ENCODE measurements at regions not wholly inside any gene's neighbourhood (a gene's known extent, or its start where the extent isn't known, plus 50 kb on each side); places are given as distances from the start of the nearest gene placed in this dataset.

DNA sequence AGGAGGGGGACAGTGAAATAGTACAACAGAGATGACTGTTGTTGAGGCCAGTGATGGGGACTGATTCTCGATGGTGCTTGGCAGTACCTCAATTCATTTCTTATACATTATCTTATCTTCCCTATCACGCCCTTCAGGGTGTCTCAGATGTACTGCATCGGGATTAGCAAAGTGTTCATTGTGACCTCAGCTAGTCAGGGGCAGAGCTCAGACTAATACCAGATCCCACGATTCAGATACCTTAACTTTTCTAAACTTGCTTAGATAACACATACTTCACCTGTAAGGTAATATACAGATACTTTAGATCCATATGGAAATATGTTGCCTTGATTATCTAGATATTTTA, 720.6 kb downstream of the EFNB2 start:
- Histone ChIP-seq H3K9me3 (replicated peaks in 1 of 3) (no peaks in the 10 kb centered on the region), H3K4me1 (replicated peaks in 1 of 2) (no peaks in the 10 kb centered on the region), H3K4me3 (no peak overlapping the region), H3K36me3 (replicated peaks in 1 of 2) (no peaks in the 10 kb centered on the region), H3K27ac (no peak overlapping the region), H3K27me3 (no peaks in the 10 kb centered on the region)
- DNase-seq = no peak
- 49 to 74% (median 60%) methylated on average over 4 of the region's 4 CpGs for WGBS, 4 donors
- TF ChIP-seq, protein P1, sequence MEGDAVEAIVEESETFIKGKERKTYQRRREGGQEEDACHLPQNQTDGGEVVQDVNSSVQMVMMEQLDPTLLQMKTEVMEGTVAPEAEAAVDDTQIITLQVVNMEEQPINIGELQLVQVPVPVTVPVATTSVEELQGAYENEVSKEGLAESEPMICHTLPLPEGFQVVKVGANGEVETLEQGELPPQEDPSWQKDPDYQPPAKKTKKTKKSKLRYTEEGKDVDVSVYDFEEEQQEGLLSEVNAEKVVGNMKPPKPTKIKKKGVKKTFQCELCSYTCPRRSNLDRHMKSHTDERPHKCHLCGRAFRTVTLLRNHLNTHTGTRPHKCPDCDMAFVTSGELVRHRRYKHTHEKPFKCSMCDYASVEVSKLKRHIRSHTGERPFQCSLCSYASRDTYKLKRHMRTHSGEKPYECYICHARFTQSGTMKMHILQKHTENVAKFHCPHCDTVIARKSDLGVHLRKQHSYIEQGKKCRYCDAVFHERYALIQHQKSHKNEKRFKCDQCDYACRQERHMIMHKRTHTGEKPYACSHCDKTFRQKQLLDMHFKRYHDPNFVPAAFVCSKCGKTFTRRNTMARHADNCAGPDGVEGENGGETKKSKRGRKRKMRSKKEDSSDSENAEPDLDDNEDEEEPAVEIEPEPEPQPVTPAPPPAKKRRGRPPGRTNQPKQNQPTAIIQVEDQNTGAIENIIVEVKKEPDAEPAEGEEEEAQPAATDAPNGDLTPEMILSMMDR (IDR thresholded peaks at IDR 0.05) = no peak
- TF ChIP-seq POLR2A (IDR thresholded peaks at IDR 0.05) = no peak
- intact Hi-C loops (cut with DNase I) = no loop called here

DNA sequence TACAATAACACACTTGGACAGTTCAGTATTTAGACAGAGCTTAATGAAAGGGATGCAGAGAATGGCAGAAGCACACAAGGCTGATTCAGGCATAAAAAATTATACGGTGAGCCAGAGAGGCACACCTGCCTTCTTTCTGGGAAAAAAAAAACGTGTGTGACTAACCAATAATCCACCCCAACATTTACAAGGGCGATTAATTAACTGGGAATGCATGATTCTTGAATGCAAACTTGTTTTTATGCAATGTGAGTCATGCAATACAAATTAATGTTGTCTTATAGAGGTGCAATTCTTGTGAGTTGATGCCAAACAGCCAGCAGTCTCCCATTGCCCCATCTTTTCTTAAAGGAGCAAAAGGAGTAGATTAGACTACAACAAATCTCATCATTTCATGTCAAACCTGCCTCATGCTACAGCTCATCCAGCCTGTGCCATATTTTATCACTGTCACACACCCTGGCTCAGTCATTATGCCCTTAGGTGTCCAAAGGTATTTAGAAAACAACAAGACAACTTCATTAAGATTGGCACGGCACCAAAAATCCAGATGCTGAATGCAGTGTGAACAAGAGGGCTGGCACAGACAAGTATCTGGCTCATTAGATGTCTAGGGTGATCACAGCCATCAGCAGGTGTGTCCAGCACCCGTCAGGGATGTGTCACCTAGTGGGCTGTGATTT, 721.1 kb downstream of the EFNB2 start:
- Histone ChIP-seq H3K27me3 (no peaks in the 10 kb centered on the region), H3K4me1 (replicated peaks in 1 of 2) (no peaks in the 10 kb centered on the region), H3K9me3 (replicated peaks in 1 of 3) (no peaks in the 10 kb centered on the region), H3K4me3 (no peak overlapping the region), H3K27ac (no peak overlapping the region), H3K36me3 (replicated peaks in 1 of 2) (no peaks in the 10 kb centered on the region)
- no peak for TF ChIP-seq POLR2A (IDR thresholded peaks at IDR 0.05)
- no peak for DNase-seq
- intact Hi-C loops (cut with DNase I) = no loop called here
- WGBS, 4 donors = 62 to 70% (median 66%) methylated on average over 5 of the region's 5 CpGs

DNA sequence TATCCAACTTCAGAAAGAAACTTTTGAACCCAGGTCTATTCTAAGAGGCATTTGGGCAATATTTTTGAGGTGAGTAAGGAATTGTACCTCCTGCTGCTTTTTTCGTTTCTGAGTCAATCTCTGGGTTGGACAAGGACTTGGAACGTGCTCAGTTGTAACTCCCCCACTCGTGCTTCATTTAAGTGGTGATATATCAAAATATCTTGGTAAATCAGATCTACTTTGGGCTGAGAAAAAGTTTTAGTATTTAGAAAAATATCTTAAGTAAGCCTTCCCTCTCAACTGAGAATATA, 728.9 kb downstream of the EFNB2 start:
- no peak overlapping the region for H3K4me3 ChIP-seq
- WGBS, 4 donors = 55 to 60% (median 58%) methylated on average over 3 of the region's 3 CpGs
- no peaks in the 10 kb centered on the region for H3K9me3 ChIP-seq (replicated peaks in 1 of 3)
- H3K4me1 ChIP-seq (replicated peaks in 1 of 2) = no peaks in the 10 kb centered on the region
- no peak for DNase-seq
- intact Hi-C loops (cut with DNase I) = no loop called here
- TF ChIP-seq, protein P1 (IDR thresholded peaks at IDR 0.05) = no peak
- no peak for TF ChIP-seq POLR2A (IDR thresholded peaks at IDR 0.05)
- H3K27ac ChIP-seq = no peak overlapping the region
- no peaks in the 10 kb centered on the region for H3K36me3 ChIP-seq (replicated peaks in 1 of 2)
- H3K27me3 ChIP-seq = no peaks in the 10 kb centered on the region

DNA sequence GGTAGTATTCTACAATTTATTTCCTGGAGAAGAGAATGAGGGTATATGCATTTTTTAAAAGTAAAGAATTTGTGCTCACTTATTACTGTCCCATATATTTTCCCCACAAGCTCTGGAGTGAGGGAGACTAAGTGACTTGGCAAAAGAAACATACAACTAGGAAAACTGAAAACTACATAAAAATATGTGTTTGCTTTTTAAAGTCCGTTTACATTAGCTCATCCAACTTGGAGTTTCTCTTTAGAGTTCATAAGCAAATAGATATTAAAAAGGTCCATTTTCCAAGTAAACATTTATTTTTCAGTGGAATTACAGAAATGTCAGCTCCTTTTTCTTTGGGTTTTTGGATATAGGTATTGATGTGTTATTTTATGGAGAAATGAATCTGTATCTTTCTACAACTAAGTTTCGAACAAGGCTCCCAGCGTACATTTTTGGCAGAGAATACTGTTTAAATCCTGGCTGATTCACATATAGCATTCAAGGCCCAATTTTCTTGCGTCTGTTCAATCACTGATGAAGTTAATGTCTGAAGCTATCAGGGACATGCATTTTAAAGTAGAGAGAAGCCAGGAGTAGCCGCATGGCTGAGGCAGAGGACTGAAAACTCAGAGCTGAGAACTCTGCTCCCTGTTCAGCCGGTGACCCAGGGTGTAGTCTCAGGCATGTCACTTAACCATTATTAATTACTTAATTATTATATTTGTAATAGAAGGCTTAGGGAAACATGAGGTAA, 729.4 kb downstream of the EFNB2 start:
- no peak overlapping the region for H3K4me3 ChIP-seq
- no peaks in the 10 kb centered on the region for H3K27me3 ChIP-seq
- no peaks in the 10 kb centered on the region for H3K36me3 ChIP-seq (replicated peaks in 1 of 2)
- DNase-seq = no peak
- intact Hi-C loops (cut with DNase I) = no loop called here
- no peak overlapping the region for H3K27ac ChIP-seq
- H3K9me3 ChIP-seq (replicated peaks in 1 of 3) = no peaks in the 10 kb centered on the region
- WGBS, 4 donors = 56 to 77% (median 73%) methylated on average over 6 of the region's 6 CpGs
- TF ChIP-seq, protein P1 (IDR thresholded peaks at IDR 0.05) = no peak
- no peak for TF ChIP-seq POLR2A (IDR thresholded peaks at IDR 0.05)
- no peaks in the 10 kb centered on the region for H3K4me1 ChIP-seq (replicated peaks in 1 of 2)
